ENCODE measurements at regions not wholly inside any gene's neighbourhood (a gene's known extent, or its start where the extent isn't known, plus 50 kb on each side); places are given as distances from the start of the nearest gene placed in this dataset.

GRCh38 chr13:104025303-104025702 lies 959.1 kb upstream of the SLC10A2 start:
- no peak overlapping the region for H3K27ac ChIP-seq (ENCODE audit: low read length)
- DNase-seq (ENCODE audit: low read depth, low spot score) = no peak
- no peaks in the 10 kb centered on the region for H3K9me3 ChIP-seq (ENCODE audit: control insufficient read depth, insufficient read depth, low read length)
- no CpG with 5 or more reads among the region's 2 CpGs for WGBS (ENCODE audit: insufficient coverage, insufficient read length)
- no peaks in the 10 kb centered on the region for H3K4me1 ChIP-seq (ENCODE audit: control insufficient read depth, insufficient read depth, low read length)
- H3K36me3 ChIP-seq (ENCODE audit: control insufficient read depth, insufficient read depth, low read length) = no peaks in the 10 kb centered on the region
- H3K27me3 ChIP-seq (ENCODE audit: control insufficient read depth, insufficient read depth, low read length) = no peaks in the 10 kb centered on the region
- no peak overlapping the region for H3K4me3 ChIP-seq (ENCODE audit: low read length)

- H3K36me3 ChIP-seq (ENCODE audit: control insufficient read depth, insufficient read depth, low read length) = no peaks in the 10 kb centered on the region
- no peak overlapping the region for H3K27ac ChIP-seq (ENCODE audit: low read length)
- no CpG with 5 or more reads among the region's 4 CpGs for WGBS (ENCODE audit: insufficient coverage, insufficient read length)
- no peak overlapping the region for H3K4me3 ChIP-seq (ENCODE audit: low read length)
- H3K9me3 ChIP-seq (ENCODE audit: control insufficient read depth, insufficient read depth, low read length) = no peaks in the 10 kb centered on the region
- DNase-seq (ENCODE audit: low read depth, low spot score) = no peak
- no peaks in the 10 kb centered on the region for H3K27me3 ChIP-seq (ENCODE audit: control insufficient read depth, insufficient read depth, low read length)
- H3K4me1 ChIP-seq (ENCODE audit: control insufficient read depth, insufficient read depth, low read length) = no peaks in the 10 kb centered on the region
Measured at GRCh38 chr13:104024416-104025170, 958.4 kb upstream of the SLC10A2 start.

GRCh38 chr13:104021806-104022397 lies 955.7 kb upstream of the SLC10A2 start:
- no peaks in the 10 kb centered on the region for H3K36me3 ChIP-seq (ENCODE audit: control insufficient read depth, insufficient read depth, low read length)
- WGBS (ENCODE audit: insufficient coverage, insufficient read length) = no CpG with 5 or more reads among the region's 4 CpGs
- H3K4me3 ChIP-seq (ENCODE audit: low read length) = no peak overlapping the region
- H3K27ac ChIP-seq (ENCODE audit: low read length) = no peak overlapping the region
- no peaks in the 10 kb centered on the region for H3K9me3 ChIP-seq (ENCODE audit: control insufficient read depth, insufficient read depth, low read length)
- no peaks in the 10 kb centered on the region for H3K27me3 ChIP-seq (ENCODE audit: control insufficient read depth, insufficient read depth, low read length)
- no peak for DNase-seq (ENCODE audit: low read depth, low spot score)
- H3K4me1 ChIP-seq (ENCODE audit: control insufficient read depth, insufficient read depth, low read length) = no peaks in the 10 kb centered on the region

- Histone ChIP-seq H3K9me3 (ENCODE audit: control insufficient read depth, insufficient read depth, low read length) (no peaks in the 10 kb centered on the region), H3K4me1 (ENCODE audit: control insufficient read depth, insufficient read depth, low read length) (no peaks in the 10 kb centered on the region), H3K4me3 (ENCODE audit: low read length) (no peak overlapping the region), H3K27me3 (ENCODE audit: control insufficient read depth, insufficient read depth, low read length) (no peaks in the 10 kb centered on the region), H3K36me3 (ENCODE audit: control insufficient read depth, insufficient read depth, low read length) (no peaks in the 10 kb centered on the region), H3K27ac (ENCODE audit: low read length) (no peak overlapping the region)
- WGBS (ENCODE audit: insufficient coverage, insufficient read length) = no CpG with 5 or more reads among the region's 2 CpGs
- DNase-seq (ENCODE audit: low read depth, low spot score) = no peak
Measured at GRCh38 chr13:104017317-104017716, 951.1 kb upstream of the SLC10A2 start.

- Histone ChIP-seq H3K4me3 (ENCODE audit: low read length) (no peak overlapping the region), H3K36me3 (ENCODE audit: control insufficient read depth, insufficient read depth, low read length) (no peaks in the 10 kb centered on the region), H3K4me1 (ENCODE audit: control insufficient read depth, insufficient read depth, low read length) (no peaks in the 10 kb centered on the region), H3K27ac (ENCODE audit: low read length) (no peak overlapping the region), H3K9me3 (ENCODE audit: control insufficient read depth, insufficient read depth, low read length) (no peaks in the 10 kb centered on the region), H3K27me3 (ENCODE audit: control insufficient read depth, insufficient read depth, low read length) (no peaks in the 10 kb centered on the region)
- DNase-seq (ENCODE audit: low read depth, low spot score) = no peak
- no CpG with 5 or more reads among the region's 7 CpGs for WGBS (ENCODE audit: insufficient coverage, insufficient read length)
Measured at GRCh38 chr13:104015646-104016396, 949.6 kb upstream of the SLC10A2 start.

GRCh38 chr13:104014803-104015645 lies 948.8 kb upstream of the SLC10A2 start:
- Histone ChIP-seq H3K27ac (ENCODE audit: low read length) (no peak overlapping the region), H3K36me3 (ENCODE audit: control insufficient read depth, insufficient read depth, low read length) (no peaks in the 10 kb centered on the region), H3K27me3 (ENCODE audit: control insufficient read depth, insufficient read depth, low read length) (no peaks in the 10 kb centered on the region), H3K4me1 (ENCODE audit: control insufficient read depth, insufficient read depth, low read length) (no peaks in the 10 kb centered on the region), H3K4me3 (ENCODE audit: low read length) (no peak overlapping the region), H3K9me3 (ENCODE audit: control insufficient read depth, insufficient read depth, low read length) (no peaks in the 10 kb centered on the region)
- WGBS (ENCODE audit: insufficient coverage, insufficient read length) = no CpG with 5 or more reads among the region's 12 CpGs
- DNase-seq (ENCODE audit: low read depth, low spot score) = no peak

GRCh38 chr13:104011505-104012241 lies 945.5 kb upstream of the SLC10A2 start:
- Histone ChIP-seq H3K4me1 (ENCODE audit: control insufficient read depth, insufficient read depth, low read length) (no peaks in the 10 kb centered on the region), H3K4me3 (ENCODE audit: low read length) (no peak overlapping the region), H3K36me3 (ENCODE audit: control insufficient read depth, insufficient read depth, low read length) (no peaks in the 10 kb centered on the region), H3K9me3 (ENCODE audit: control insufficient read depth, insufficient read depth, low read length) (no peaks in the 10 kb centered on the region), H3K27me3 (ENCODE audit: control insufficient read depth, insufficient read depth, low read length) (no peaks in the 10 kb centered on the region), H3K27ac (ENCODE audit: low read length) (no peak overlapping the region)
- DNase-seq (ENCODE audit: low read depth, low spot score) = no peak
- WGBS (ENCODE audit: insufficient coverage, insufficient read length) = no CpG with 5 or more reads among the region's 18 CpGs

- no peaks in the 10 kb centered on the region for H3K27me3 ChIP-seq (ENCODE audit: control insufficient read depth, insufficient read depth, low read length)
- no peak overlapping the region for H3K27ac ChIP-seq (ENCODE audit: low read length)
- WGBS (ENCODE audit: insufficient coverage, insufficient read length) = no CpG with 5 or more reads among the region's 8 CpGs
- H3K4me3 ChIP-seq (ENCODE audit: low read length) = no peak overlapping the region
- H3K4me1 ChIP-seq (ENCODE audit: control insufficient read depth, insufficient read depth, low read length) = no peaks in the 10 kb centered on the region
- no peak for DNase-seq (ENCODE audit: low read depth, low spot score)
- H3K9me3 ChIP-seq (ENCODE audit: control insufficient read depth, insufficient read depth, low read length) = no peaks in the 10 kb centered on the region
- H3K36me3 ChIP-seq (ENCODE audit: control insufficient read depth, insufficient read depth, low read length) = no peaks in the 10 kb centered on the region
Measured at GRCh38 chr13:104008541-104009435, 942.6 kb upstream of the SLC10A2 start.

- DNase-seq (ENCODE audit: low read depth, low spot score) = no peak
- no peak overlapping the region for H3K4me3 ChIP-seq (ENCODE audit: low read length)
- H3K9me3 ChIP-seq (ENCODE audit: control insufficient read depth, insufficient read depth, low read length) = no peaks in the 10 kb centered on the region
- no CpG with 5 or more reads among the region's 4 CpGs for WGBS (ENCODE audit: insufficient coverage, insufficient read length)
- no peaks in the 10 kb centered on the region for H3K36me3 ChIP-seq (ENCODE audit: control insufficient read depth, insufficient read depth, low read length)
- H3K27ac ChIP-seq (ENCODE audit: low read length) = no peak overlapping the region
- H3K27me3 ChIP-seq (ENCODE audit: control insufficient read depth, insufficient read depth, low read length) = no peaks in the 10 kb centered on the region
- H3K4me1 ChIP-seq (ENCODE audit: control insufficient read depth, insufficient read depth, low read length) = no peaks in the 10 kb centered on the region
Measured at GRCh38 chr13:104008075-104008474, 941.9 kb upstream of the SLC10A2 start.

Data from iPS DF 6.9 (cell line).